Non-pigmented ciliary epithelial cell (primary cell): ENCODE measurements at regions not wholly inside any gene's neighbourhood (a gene's known extent, or its start where the extent isn't known, plus 50 kb on each side); places are given as distances from the start of the nearest gene placed in this dataset.
A peak's percentile ranks its signal among the peaks of the same experiment; 100 is the strongest.

Source experiments
- DNase-seq: peaks from one replicate; pipeline ENCODE4 v3.0.0-alpha.2; 2010; ENCODE audit warnings: low read depth

GRCh38 chr9:16025627-16026026 lies 472.8 kb downstream of the CCDC171 start:
- DNase-seq, result no peak

DNA sequence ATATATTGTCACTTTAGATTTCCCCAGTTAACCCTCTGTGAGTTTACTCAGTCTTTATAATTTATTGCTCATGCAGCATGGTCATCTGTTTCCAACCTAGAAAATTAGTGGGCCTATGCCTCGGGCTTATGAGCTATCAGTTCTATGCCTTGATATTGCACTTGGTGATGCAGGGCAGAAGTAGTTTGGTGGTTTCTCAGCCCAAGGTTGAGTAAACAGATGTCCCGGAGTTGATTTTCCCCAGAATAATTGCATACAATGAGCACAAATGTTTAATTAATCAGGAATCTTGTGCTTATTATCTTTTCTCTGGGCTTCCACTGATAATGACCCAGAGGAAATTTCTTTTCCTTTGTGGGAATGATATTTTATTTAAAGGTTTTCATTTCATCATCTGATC lies 474.0 kb downstream of the CCDC171 start:
- DNase-seq, result no peak

GRCh38 chr9:16028548-16028947 lies 475.7 kb downstream of the CCDC171 start:
- DNase-seq, result no peak

DNA sequence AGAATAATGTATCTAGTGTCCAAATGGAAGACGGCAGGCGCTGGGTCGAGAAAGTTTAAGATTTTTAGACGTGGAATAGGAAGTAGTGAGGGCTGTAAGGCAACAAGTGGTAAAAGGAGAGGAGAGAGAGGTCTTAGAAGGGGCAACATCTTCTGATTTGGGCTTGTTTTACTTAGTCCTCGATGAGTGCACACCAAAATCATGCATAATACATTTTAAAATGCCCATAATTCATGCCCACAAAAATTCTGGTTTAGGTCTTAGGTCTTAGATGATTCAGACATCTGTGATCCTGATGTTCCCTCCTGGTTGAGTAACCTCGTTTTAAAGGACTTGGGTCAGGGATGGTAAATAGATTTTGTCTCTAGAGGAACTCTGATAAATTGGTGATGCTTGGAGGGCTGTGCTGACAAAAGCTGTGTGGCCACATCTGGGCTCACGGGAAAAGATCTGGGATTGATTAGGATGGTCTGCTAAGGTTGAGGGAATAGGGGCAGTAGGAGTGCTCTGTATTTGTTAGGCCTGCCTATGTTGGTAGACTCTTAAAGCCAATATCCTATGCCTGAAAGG lies 476.3 kb downstream of the CCDC171 start:
- no peak for DNase-seq

- DNase-seq, result no peak
Observed at GRCh38 chr9:16029796-16030363, 477.0 kb downstream of the CCDC171 start.

- peak; percentile 97 for DNase-seq
Observed at GRCh38 chr9:16030528-16031185, 477.8 kb downstream of the CCDC171 start.

DNA sequence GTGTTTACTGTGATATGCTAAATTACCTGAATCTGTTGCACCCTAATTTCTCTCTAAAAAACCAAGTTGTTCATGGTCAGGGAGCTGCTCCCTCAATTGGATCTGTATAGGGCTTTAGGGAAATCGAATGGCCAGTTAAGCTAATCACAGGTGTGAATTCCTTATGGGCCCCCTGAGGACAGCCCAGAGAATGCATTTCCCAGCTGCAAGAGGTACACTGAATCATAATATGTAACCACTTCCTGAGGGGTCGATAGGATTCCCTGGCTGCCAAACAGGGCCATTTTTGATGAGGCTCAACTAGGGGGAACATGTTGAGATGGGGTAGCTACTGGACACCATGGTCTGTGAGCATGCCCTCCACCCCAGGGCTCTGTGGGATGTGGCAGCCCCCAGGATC lies 478.6 kb downstream of the CCDC171 start:
- DNase-seq, result no peak

DNA sequence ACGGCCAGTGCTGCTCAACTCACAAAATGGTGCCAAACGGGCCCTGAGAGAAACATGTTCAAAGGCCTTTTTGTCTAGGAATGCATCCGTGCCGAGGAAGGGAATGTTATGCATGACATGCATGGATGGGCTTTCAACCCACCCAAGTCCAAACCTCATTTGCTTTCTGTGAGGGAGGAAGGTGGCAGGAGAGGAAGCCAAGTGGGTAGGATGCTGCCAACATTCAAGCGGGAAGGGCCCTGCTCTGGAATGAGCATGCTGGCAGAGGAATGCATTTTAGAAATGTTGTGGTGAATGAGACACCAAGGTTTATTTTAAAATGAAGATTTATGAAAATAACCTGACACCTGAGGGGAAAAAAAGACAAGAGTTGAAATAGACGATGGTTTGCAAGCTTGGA lies 479.1 kb downstream of the CCDC171 start:
- DNase-seq, result no peak

GRCh38 chr9:16032799-16033198 lies 480.0 kb downstream of the CCDC171 start:
- no peak for DNase-seq

DNA sequence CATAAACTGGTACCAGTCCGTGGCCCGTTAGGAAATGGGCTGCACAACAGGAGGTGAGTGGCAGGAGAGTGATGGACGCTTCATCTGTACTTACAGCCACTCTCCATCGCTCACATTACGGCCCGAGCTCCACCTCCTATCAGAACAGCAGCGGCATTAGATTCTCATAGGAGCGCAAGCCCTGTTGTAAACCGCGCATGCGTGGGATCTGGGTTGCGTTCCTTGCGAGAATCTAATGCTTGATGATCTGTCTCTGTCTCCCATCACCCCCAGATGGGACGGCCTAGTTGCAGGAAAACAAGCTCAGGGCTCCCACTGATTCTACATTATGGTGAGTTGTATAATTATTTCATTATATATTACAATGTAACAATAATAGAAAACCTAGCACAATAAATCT lies 480.4 kb downstream of the CCDC171 start:
- no peak for DNase-seq

DNA sequence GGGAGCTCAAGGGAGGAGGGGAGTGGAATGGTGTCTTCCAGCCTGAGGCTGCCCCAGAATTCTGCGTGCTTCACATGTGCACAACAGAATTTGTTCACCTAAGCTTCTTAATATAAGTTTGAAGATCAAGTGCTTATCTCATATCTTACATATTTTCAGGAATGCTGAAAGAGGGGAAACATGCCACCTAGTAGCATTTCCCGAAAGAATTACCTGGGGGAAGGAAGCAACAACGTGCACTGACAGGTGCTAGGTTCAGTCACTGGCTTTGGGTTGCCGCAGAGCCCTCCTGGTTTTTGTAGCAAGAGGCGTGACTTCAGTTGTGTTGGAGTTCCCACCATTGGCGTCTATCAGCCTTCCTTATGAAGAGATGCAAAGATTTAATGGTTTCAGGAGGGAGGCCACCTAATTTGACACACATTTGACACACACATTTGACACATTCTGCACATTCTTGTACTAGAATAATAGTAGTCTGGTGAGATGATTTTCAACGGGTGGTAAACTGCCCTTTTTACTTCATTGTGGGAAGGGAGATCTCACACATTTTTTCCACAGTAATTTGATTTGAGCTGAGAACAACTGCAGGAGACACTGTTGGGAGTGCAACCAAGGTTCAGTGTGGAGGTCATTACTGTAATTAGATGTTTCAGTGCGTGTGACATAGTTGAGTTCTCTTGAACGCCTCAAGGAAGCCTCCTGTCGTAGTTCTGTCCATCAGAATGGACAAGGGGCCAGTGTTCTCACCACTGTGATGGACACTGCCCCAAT lies 481.3 kb downstream of the CCDC171 start:
- DNase-seq, result no peak

DNA sequence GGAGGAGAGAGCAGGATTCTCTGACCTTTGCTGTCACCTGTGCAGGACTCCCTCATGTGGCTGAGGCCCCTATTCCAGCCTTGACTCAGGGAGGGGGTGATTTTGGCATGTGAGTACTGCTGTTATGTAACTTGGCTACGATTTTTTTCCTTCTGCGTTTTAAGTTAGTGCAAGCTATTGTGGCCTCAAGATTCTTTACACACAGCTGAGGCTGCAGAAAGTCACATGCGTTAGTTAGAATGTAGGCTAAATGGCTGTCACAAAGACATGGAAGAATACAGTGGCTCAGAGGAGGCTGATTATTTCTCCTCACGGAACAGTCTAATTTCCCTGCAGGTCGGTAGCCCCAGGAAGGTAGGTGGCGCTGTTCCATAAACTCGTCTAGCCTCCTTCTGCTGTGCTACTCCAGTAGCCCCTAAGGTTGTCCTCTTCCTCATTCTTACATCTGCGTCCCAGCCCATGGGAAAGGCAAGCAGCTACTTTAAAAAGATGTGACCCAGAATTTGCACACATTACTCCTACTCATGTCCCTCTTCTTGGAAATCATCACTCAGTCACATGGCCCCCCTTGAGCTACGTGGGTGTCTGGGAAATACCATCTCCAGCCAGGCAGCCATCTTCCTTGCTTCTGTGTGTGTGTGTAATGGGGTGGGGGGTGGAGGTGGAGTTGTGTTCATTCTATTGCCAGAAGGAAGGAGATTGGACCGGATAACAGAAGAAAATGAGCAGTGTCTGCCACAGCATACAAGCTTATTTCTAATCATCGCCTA lies 486.6 kb downstream of the CCDC171 start:
- no peak for DNase-seq

DNA sequence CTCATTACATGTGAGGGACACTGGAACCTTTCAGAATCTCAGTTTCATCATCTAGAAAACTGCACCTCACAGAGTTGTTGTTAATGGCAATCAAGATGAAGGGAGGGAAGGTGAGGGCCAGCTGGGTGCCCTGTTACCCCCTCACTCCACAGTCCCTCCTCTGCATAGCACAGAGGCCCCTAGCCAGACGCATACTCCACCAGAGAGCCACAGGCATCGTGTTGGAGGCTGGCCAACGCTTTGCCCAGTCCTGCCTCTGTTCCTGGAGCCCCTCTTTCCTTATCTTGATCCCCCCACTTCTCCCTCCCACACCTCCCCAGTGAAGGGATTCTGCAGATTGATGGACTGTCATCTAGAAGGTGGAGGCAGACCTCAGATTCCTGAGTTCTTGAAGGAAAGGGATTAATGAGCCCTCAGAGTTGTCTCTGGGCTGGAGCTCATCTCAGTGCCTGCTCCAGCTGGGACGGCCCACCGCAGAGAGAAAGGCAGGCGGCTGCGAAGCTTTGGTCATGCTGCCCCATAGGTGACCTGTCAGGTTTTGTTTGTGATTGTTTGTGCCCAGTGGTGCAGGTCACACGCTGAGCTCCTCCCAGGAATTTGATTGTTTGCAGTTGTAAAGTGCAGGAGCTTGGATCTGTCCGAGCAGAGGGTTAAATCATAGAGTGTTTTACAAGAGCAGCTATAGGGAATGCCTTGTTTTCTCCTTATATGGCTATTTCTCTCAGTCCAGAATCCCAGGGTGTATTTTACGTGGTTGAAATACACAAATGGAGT lies 487.3 kb downstream of the CCDC171 start:
- no peak for DNase-seq

- no peak for DNase-seq
Observed at GRCh38 chr9:16043756-16044578, 491.1 kb downstream of the CCDC171 start.

DNA sequence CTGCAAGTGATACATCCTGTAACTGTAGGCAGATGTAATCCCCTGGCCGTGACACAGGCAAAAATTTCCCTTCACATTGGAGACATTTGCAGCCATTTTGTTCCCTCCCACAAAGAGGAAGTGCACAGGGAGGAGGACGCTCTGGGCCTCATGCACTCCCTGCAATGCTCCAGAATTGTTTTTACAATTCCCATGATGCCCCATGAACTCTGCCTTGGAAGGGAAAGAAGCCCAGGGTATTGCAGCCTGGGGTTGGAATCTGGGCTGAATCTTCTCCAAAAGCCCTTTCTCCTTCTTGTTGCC lies 491.7 kb downstream of the CCDC171 start:
- no peak for DNase-seq

- no peak for DNase-seq
Observed at GRCh38 chr9:16045651-16046280, 492.9 kb downstream of the CCDC171 start.

GRCh38 chr9:16046713-16047112 lies 493.9 kb downstream of the CCDC171 start:
- no peak for DNase-seq

- no peak for DNase-seq
Observed at GRCh38 chr9:16048129-16048528, 495.3 kb downstream of the CCDC171 start.

- no peak for DNase-seq
Observed at GRCh38 chr9:16052146-16052545, 499.3 kb downstream of the CCDC171 start.

GRCh38 chr9:16052757-16053530 lies 500.1 kb downstream of the CCDC171 start:
- no peak for DNase-seq
